ENCODE measurements at regions not wholly inside any gene's neighbourhood (a gene's known extent, or its start where the extent isn't known, plus 50 kb on each side); places are given as distances from the start of the nearest gene placed in this dataset.
"Not testable (repeated sequence)": the region's sequence is repeated elsewhere in the genome, so short reads cannot be mapped to it uniquely, and the experiment has no call there.

GRCh38 chr1:189620471-189620870 is 857.2 kb downstream of the BRINP3 start:
- no peak for DNase-seq

DNA sequence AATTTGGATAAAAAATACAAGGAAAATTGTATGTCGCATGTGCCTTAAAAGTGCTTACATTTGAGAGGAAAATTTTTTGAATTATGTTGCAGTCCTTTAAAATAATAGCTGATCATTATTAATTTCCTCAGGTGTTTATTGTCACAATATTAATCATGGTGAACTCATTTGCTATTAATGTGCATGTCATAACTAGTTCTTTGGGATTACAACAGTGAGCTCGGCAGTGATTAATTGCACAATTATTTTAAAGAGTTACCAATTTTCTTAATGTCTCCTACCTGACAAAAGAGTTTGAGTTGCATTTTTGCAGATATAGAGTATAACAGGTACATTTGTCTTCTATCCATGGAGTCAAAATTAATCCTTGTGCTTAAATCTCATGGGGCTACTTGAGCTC is 854.3 kb downstream of the BRINP3 start:
- no peak for DNase-seq

GRCh38 chr1:189627427-189627826 is 850.2 kb downstream of the BRINP3 start:
- DNase-seq, result no peak

GRCh38 chr1:189628857-189629256 is 848.8 kb downstream of the BRINP3 start:
- DNase-seq, result no peak

GRCh38 chr1:189633658-189634057 is 844.0 kb downstream of the BRINP3 start:
- DNase-seq, result no peak

DNA sequence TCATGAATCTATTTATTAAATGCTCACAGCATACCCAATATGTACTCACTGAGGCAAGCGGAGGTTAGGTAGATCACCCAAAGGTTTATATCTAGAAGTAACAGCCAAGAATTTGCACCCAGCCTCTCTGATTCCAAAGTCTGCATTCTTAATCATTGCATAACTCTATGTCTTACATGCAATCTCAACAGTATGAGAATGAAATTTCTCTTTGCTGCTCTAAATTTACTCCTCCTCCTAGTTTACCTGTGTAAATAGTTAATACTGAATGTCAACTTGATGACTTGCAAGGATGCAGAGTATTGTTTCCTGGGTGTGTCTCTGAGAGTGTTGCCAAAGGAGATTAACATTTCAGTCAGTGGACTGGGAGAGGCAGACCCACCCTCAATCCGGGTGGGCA is 840.6 kb downstream of the BRINP3 start:
- no peak for DNase-seq

DNA sequence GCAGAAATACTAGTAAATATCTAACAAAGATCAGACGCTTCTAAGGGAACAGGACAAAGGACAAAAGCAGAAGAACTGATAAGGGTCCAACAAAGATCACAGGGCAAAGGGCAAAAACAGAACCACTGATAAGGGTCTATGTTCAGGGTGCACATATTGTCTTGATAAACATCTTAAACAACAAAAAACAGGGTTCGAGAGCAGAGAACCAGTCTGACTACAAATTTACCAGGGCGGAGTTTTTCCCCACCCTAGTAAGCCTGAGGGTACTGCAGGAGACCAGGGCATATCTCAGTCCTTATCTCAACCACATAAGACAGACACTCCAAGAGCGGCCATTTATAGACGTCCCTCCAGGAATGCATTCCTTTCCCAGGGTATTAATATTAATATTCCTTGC is 833.5 kb downstream of the BRINP3 start:
- not testable (repeated sequence) for DNase-seq

DNA sequence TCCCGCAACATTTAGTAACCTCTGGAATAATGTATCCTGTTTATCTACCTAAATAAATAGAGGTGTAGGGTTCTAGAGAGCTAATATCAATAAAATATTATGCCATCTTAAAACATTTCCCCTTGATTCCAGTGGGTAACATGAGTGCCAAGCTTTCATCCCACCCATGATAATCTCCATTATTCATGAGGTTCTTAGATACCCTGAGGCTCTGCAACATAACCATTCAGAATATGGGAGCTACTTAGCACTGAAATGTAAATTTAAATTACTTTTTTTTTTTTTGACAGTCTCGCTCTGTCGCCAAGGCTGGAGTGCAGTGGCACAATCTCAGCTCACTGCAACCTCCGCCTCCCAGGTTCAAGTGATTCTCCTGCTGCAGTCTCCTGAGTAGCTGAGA is 832.7 kb downstream of the BRINP3 start:
- DNase-seq, result no peak

- DNase-seq, result no peak
These were observed 831.6 kb downstream of the BRINP3 start for GRCh38 chr1:189646066-189646465.

- DNase-seq, result no peak
These were observed 822.8 kb downstream of the BRINP3 start for GRCh38 chr1:189654906-189655305.

DNA sequence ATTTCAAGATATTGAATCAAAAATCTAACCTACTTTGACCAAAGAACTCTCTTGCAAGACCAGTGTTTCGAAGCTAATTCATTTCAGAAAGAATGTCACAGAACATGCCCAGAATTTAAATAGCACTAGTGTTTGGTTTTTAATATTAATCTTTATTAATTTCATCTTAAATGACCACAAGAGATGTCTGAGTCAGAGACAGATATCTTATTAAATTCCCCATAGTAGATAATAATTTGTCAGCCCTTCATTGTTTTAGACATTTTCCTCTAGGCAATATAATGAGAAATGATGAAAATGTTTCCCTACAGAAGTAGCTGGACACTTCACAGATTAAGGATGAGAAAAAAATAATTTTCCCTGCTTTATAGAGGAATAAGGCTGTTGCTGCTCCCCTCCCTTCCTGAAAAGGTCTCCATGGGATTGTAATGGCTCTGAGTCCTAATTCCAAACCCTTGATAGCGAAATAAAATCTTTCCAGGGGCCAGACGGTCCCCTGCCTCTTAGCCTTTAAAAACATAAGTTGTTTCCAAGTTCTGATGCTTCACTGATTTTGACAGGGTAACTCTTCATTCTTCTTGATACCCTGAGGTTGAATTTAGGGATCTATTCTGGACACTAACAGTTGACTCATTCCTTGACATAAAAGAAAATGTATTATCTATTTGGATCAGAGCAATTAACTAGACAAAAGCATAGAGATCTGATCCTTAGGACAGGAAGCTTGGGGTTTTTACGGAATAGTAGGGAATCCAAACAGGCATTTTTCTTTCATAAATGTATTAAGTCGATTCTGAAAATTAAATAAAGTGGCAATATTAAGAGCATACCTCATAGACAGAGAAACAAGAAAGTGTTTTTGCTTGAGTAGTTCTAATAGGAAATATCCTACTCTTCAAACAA is 820.8 kb downstream of the BRINP3 start:
- no peak for DNase-seq

DNA sequence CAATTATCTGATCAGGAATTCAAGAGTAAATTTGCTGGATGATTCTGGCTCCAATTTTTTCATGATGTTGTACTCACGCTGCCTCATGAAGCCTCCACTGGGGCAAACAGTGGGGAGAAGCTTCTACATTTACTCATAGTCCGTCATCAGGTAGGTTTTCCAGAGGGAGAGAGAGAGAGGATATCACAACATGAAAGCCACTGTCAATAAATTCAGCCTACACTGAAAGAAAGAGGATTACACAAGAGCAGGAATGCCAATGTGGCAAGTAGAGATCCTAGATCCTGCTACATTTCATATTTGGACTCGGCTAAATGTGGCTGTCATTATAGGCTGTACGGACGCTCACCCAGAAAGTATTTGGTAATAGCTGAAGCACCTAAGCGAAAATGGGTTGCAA is 819.9 kb downstream of the BRINP3 start:
- no peak for DNase-seq

GRCh38 chr1:189658381-189658780 is 819.3 kb downstream of the BRINP3 start:
- no peak for DNase-seq

DNA sequence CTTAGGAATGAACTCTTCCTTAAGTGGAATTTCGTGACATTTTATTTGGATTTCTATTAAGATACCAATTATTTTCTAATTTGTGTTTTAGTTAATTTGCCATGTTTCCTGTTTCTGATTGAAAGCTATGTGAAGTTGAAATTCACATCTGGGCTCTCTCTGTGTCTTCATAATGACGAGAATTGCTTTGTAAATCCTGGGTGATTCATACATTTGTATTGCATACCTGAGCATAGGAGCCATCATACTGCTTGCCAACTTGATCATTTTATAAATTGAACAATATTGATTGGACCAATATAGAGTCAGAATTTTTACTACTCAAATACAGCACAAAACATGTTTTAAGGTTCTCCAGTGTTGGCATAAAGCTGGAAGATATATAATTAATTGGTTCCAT is 817.9 kb downstream of the BRINP3 start:
- DNase-seq, result no peak

- no peak for DNase-seq
These were observed 815.5 kb downstream of the BRINP3 start for GRCh38 chr1:189662190-189662589.

- no peak for DNase-seq
These were observed 807.8 kb downstream of the BRINP3 start for GRCh38 chr1:189669846-189670245.

GRCh38 chr1:189673217-189673616 is 804.4 kb downstream of the BRINP3 start:
- DNase-seq, result no peak

- DNase-seq, result no peak
These were observed 801.9 kb downstream of the BRINP3 start for GRCh38 chr1:189675712-189676244.

DNA sequence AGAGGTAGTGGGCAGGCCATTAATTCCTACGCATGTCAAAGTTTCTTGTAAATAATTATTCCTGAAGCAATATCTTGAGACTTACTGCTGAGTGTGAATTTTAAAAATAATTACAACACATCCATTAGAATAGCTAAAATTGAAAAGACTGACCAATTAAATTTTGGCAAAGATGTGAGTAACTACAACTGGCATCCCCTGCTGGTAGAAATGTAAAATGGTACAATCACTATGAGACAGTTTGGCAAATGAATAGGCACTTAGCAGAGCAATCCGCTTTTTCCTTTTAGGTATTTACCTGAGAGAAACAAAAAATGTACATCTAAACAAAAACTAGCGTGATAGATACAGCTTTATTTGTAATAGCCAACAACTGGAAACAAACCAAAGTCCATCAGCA is 798.9 kb downstream of the BRINP3 start:
- DNase-seq, result no peak

DNA sequence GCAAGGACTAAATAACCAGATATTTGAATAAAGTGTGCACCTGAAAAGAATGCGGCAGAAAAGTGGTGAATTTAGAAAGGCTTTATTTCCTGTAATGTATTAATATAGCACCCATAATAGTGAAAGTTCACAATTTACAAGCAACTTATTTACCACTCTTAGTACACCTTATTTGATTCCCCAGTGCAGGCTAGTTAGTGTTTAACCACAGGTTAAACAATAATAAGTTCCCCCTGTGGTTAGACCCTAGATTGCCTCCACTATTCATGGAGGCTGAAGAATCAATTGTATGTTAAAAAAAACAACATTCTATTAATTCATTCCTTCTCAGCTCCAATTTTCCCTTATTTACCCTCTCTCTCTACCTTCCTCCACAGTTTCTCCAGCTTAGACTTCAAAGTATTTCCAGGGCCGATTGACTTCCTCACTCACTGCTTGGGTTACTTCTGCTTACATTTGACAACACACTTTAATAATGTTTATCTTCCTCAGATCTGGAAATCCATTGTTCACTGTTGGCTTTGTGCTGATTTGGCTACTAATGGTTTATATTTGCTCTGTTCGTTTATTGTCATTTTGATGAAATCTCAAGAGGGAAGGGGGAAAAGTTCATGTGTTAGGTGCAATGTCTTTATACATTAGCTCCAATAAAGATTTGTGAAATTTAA is 796.3 kb downstream of the BRINP3 start:
- DNase-seq, result no peak

DNA sequence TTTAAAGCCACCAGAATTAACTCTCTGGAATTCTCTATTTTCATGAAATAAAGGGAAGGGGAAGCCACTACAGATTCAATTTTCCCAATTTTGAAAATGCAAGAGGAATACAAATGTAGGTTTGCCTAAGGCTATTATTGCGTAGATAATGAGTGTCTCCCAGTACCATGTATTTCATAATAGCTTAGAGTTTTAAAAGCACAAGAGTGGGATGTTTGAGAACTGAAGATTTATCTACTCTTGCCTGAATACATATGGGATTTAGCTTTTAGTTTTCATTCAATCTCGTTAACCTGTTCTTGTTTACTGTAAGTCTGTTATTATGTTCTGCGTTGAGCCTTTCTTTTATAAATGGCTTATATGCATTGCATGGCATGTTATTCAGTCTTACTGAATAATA is 795.1 kb downstream of the BRINP3 start:
- no peak for DNase-seq

GRCh38 chr1:189686288-189686687 is 791.4 kb downstream of the BRINP3 start:
- no peak for DNase-seq

DNA sequence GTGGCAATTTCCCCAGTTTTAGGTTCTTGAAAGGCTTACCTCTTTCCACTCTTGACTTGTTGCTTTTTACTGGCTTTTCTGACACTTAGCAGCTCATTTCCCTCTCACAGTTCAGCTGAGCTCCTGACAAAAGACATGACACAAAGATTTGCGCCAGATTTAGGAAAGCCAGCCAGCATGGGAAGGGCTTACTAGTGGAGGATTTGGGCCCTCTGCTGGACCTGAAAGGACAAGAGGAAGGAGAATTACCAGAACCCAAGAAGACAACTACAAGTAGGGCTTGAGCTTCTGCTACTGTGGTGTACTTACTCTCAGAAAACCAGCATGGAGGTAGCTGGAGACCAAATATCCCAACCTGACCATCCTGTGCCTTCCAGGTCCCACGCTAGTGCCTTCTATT is 784.5 kb downstream of the BRINP3 start:
- DNase-seq, result no peak

GRCh38 chr1:189696297-189696696 is 781.4 kb downstream of the BRINP3 start:
- DNase-seq, result no peak
